ENCODE measurements at regions not wholly inside any gene's neighbourhood (a gene's known extent, or its start where the extent isn't known, plus 50 kb on each side); places are given as distances from the start of the nearest gene placed in this dataset.

- no peak for TF ChIP-seq CTCF (IDR thresholded peaks at IDR 0.05)
- ATAC-seq (ENCODE audit: low FRiP score) (no peak), DNase-seq (ENCODE audit: low spot score) (no peak)
Measured at GRCh38 chr1:234856845-234857245, 246.9 kb upstream of the IRF2BP2 start.

- TF ChIP-seq CTCF (IDR thresholded peaks at IDR 0.05): no peak
- DNase-seq (ENCODE audit: low spot score): no peak
- ATAC-seq (ENCODE audit: low FRiP score): no peak
Measured at GRCh38 chr1:234855851-234856250, 245.9 kb upstream of the IRF2BP2 start.

- no peak for TF ChIP-seq CTCF (IDR thresholded peaks at IDR 0.05)
- no peak for DNase-seq (ENCODE audit: low spot score)
Measured at GRCh38 chr1:234854645-234855039, 244.7 kb upstream of the IRF2BP2 start.

GRCh38 chr1:234853906-234854644 is 244.1 kb upstream of the IRF2BP2 start:
- DNase-seq (ENCODE audit: low spot score): no peak
- no peak for TF ChIP-seq CTCF (IDR thresholded peaks at IDR 0.05)
- no peak for ATAC-seq (ENCODE audit: low FRiP score)

More at GRCh38 chr1:234854645-234855039, 244.7 kb upstream of the IRF2BP2 start:
- no peak for ATAC-seq (ENCODE audit: low FRiP score)

- no peak for TF ChIP-seq CTCF (IDR thresholded peaks at IDR 0.05)
- ATAC-seq (ENCODE audit: low FRiP score) (no peak), DNase-seq (ENCODE audit: low spot score) (no peak)
Measured at GRCh38 chr1:234852659-234853058, 242.7 kb upstream of the IRF2BP2 start.

- no peak for TF ChIP-seq CTCF (IDR thresholded peaks at IDR 0.05)
- DNase-seq (ENCODE audit: low spot score) (no peak), ATAC-seq (ENCODE audit: low FRiP score) (peak; percentile 75)
Measured at GRCh38 chr1:234851450-234852438, 241.8 kb upstream of the IRF2BP2 start.
